GM12865 (cell line): ENCODE measurements at regions not wholly inside any gene's neighbourhood (a gene's known extent, or its start where the extent isn't known, plus 50 kb on each side); places are given as distances from the start of the nearest gene placed in this dataset.

Experiments used
- DNase-seq: peaks from one replicate; pipeline ENCODE4 v3.0.0; 2010; ENCODE audit warnings: low read depth
- H3K4me3 ChIP-seq: 2 replicates; pipeline ENCODE4 v1.5.1; 2011; ENCODE audit warnings: mild to moderate bottlenecking, low read depth, low read length, control low read depth
- TF ChIP-seq, protein P1 (sequence below): IDR thresholded peaks from 2 replicates; pipeline ENCODE4 v1.5.1; 2011; ENCODE audit warnings: low read length, control low read depth, low read depth, inconsistent platforms; ENCODE audit not compliant: insufficient read depth; ENCODE audit errors: missing control alignments

DNA sequence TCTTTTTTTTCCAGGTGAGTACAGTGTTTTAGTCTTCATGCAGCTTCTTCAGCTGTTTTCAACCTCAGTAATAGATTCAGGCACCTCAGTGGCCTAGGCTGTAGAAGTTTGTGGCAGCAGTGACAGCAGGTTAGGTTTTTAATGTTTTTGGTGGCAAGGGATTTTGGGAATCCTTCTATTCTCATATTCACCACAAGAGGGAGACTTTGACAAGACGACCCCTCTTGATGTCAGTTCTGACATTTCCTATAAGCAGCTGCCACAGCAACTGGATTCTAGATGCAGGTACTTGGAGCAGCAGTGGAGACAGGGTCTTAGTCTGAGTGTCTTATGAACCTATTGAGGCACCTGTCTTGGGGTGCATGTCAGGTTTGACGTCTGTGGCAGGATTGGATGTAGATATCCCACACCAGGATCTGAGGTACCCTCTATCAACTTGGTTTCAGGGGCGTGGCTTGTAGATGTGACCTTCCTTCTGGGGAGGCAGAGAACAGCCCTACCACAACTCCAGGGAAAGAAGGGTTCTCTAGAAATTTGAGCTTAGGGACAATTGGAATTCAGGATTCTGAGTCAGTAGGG, 1104.2 kb upstream of the TMPRSS15 start:
- DNase-seq: peak; percentile 7
- TF ChIP-seq, protein P1, sequence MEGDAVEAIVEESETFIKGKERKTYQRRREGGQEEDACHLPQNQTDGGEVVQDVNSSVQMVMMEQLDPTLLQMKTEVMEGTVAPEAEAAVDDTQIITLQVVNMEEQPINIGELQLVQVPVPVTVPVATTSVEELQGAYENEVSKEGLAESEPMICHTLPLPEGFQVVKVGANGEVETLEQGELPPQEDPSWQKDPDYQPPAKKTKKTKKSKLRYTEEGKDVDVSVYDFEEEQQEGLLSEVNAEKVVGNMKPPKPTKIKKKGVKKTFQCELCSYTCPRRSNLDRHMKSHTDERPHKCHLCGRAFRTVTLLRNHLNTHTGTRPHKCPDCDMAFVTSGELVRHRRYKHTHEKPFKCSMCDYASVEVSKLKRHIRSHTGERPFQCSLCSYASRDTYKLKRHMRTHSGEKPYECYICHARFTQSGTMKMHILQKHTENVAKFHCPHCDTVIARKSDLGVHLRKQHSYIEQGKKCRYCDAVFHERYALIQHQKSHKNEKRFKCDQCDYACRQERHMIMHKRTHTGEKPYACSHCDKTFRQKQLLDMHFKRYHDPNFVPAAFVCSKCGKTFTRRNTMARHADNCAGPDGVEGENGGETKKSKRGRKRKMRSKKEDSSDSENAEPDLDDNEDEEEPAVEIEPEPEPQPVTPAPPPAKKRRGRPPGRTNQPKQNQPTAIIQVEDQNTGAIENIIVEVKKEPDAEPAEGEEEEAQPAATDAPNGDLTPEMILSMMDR: no peak
- H3K4me3 ChIP-seq: no peak overlapping the region

GRCh38 chr21:19508442-19508841, 1104.9 kb upstream of the TMPRSS15 start:
- no peak for DNase-seq
- TF ChIP-seq, protein P1: no peak
- H3K4me3 ChIP-seq: no peak overlapping the region

DNA sequence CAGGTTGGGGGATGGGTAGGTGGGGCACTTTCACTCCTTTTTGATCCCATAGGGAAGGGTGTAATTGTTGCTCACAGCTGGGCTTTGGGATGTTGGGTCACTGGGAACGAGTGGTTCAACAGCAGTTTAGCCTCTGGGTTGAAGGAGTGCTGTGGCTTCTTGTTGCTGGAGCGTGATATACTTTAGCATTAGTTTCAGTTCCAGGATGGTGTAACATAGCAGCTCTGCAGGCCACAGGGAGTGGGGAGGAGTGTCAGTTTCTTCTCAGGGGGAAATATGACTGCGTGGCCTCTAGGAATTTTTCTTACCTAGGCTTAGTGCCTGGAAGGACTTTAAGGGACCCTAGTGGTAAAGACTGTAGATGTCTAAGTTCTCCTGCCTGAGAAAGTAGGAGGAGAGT, 1105.3 kb upstream of the TMPRSS15 start:
- TF ChIP-seq, protein P1: no peak
- no peak overlapping the region for H3K4me3 ChIP-seq
- DNase-seq: no peak

DNA sequence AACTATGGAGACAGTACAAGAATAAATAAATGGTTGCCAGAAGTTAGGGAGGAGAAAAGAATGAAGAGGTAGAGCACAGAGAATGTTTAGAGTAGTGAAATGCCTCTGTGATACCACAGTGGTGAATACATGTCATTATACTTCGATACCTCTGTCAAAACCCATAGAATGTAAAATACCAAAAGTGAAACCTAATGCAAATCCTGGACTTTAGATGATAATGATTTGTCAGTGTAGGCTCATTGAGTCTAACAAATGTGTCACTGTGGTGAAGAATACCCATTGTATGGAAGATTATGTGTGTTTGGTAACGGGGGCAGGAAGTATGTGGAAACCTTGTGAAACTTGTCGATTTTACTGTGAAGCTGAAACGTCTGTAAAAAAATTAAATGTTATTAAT, 1106.5 kb upstream of the TMPRSS15 start:
- TF ChIP-seq, protein P1: no peak
- no peak for DNase-seq
- H3K4me3 ChIP-seq: no peak overlapping the region

DNA sequence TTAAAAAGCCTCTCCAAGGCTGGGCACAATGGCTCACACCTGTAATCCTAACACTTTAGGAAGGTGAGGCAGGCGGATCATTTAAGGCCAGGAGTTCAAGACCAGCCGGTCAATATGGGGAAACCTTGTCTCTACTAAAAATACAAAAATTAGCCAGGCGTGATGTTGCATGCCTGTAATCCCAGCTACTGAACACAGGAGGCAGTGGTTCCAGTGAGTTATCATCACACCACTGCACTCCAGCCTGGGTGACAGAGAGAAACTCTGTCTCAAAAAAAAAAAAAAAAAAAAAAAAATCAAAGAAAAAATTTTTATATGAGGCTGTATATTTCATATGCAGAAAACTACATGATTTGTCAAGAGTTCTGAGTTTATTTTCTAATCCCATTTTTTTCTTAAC, 1107.1 kb upstream of the TMPRSS15 start:
- DNase-seq: no peak
- TF ChIP-seq, protein P1: no peak
- no peak overlapping the region for H3K4me3 ChIP-seq

DNA sequence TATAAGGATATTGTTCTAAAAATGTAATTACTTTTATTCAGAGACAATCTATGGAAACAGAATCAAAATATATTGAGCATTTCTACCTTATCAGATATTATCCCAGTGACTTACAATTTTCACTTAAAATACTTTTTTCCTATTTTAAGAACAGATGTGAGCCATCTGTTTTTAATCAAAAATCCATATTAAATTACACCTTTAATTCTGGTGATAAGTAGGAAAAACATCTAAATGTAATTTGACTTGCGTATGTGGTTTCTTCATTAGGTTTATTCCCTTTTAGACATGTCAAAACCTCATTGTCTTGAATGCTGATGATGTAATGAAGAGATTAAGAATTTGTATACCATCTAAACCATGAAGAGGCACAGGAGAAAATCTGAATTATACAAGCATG, 1118.8 kb upstream of the TMPRSS15 start:
- TF ChIP-seq, protein P1: no peak
- DNase-seq: no peak
- no peak overlapping the region for H3K4me3 ChIP-seq

GRCh38 chr21:19523061-19523460, 1119.5 kb upstream of the TMPRSS15 start:
- H3K4me3 ChIP-seq: no peak overlapping the region
- DNase-seq: no peak
- TF ChIP-seq, protein P1: no peak
